Tibial artery (tissue), 4 donors: ENCODE measurements at regions not wholly inside any gene's neighbourhood (a gene's known extent, or its start where the extent isn't known, plus 50 kb on each side); places are given as distances from the start of the nearest gene placed in this dataset.

Source experiments
- DNase-seq, 2 donors: peaks; one replicate each; pipeline ENCODE4 v3.0.0-alpha.2; 2019
- H3K27ac ChIP-seq, 2 donors: fragments of 200-600 bp; sonication (generic) in 1 of 2; 1 replicate in 1 of 2; 2 replicates in 1 of 2; pipeline ENCODE4 v1.5.1; 2018 to 2019; ENCODE audit warnings: mild to moderate bottlenecking in 1 of 2
- H3K27me3 ChIP-seq, 2 donors: fragments of 200-600 bp; sonication (generic) in 1 of 2; one replicate each; pipeline versions ENCODE4 v1.5.1 to v1.6.0; 2016 to 2019
- H3K36me3 ChIP-seq, 3 donors: fragments of 200-600 bp; sonication (generic) in 2 of 3; one replicate each; pipeline ENCODE4 v1.5.1; 2016 to 2019; ENCODE audit warnings: mild to moderate bottlenecking in 2 of 3
- H3K4me1 ChIP-seq, 4 donors: fragments of 200-600 bp; sonication (generic) in 2 of 4; 1 replicate in 3 of 4; 2 replicates in 1 of 4; pipeline ENCODE4 v1.5.1; 2016 to 2019
- H3K4me3 ChIP-seq, 2 donors: fragments of 200-600 bp; sonication (generic) in 1 of 2; 1 replicate in 1 of 2; 2 replicates in 1 of 2; pipeline ENCODE4 v1.5.1; 2018 to 2019; ENCODE audit warnings: mild to moderate bottlenecking in 2 of 2
- H3K9me3 ChIP-seq, 3 donors: fragments of 200-600 bp; sonication (generic) in 1 of 3; one replicate each; pipeline ENCODE4 v1.5.1; 2016 to 2019
- CTCF ChIP-seq, 2 experiments: fragments of 200-600 bp in 1 of 2; fragments of 450-650 bp in 1 of 2; IDR thresholded peaks; one replicate each; pipeline ENCODE4 v1.5.1; 2017 to 2019; ENCODE audit warnings: antibody characterized with exemption in 2 of 2, mild to moderate bottlenecking in 1 of 2, moderate library complexity in 1 of 2
- intact Hi-C: fragments of 100-400 bp; cut with DNase I; formaldehyde crosslinking; loops from one replicate; pipeline ENCODE4 v1.15.0; 2023; ENCODE audit warnings: low total_unique reads

- Histone ChIP-seq H3K36me3 (no peaks in the 10 kb centered on the region), H3K4me1 (no peaks in the 10 kb centered on the region), H3K9me3 (peaks cover 0 to 17% (median 0%) of the 10 kb centered on the region in 3 donors), H3K4me3 (no peak overlapping the region), H3K27ac (no peak overlapping the region), H3K27me3 (no peaks in the 10 kb centered on the region)
- DNase-seq = no peak
- no peak for TF ChIP-seq CTCF (IDR thresholded peaks at IDR 0.05)
- intact Hi-C loops = no loop called here
Observed at GRCh38 chr2:125479143-125479636, 1176.8 kb upstream of the GYPC start.

- H3K4me3 ChIP-seq = no peak overlapping the region
- H3K27ac ChIP-seq = no peak overlapping the region
- DNase-seq = no peak
- no peaks in the 10 kb centered on the region for H3K27me3 ChIP-seq
- no peaks in the 10 kb centered on the region for H3K4me1 ChIP-seq
- intact Hi-C loops = no loop called here
- H3K9me3 ChIP-seq = no peaks in the 10 kb centered on the region
- no peaks in the 10 kb centered on the region for H3K36me3 ChIP-seq
- no peak for TF ChIP-seq CTCF (IDR thresholded peaks at IDR 0.05)
Observed at GRCh38 chr2:125490308-125490707, 1165.7 kb upstream of the GYPC start.

GRCh38 chr2:125491663-125492062 lies 1164.3 kb upstream of the GYPC start:
- no peak overlapping the region for H3K4me3 ChIP-seq
- H3K27ac ChIP-seq = no peak overlapping the region
- H3K36me3 ChIP-seq = no peaks in the 10 kb centered on the region
- intact Hi-C loops = no loop called here
- no peaks in the 10 kb centered on the region for H3K4me1 ChIP-seq
- DNase-seq = no peak
- H3K9me3 ChIP-seq = no peaks in the 10 kb centered on the region
- no peak for TF ChIP-seq CTCF (IDR thresholded peaks at IDR 0.05)
- no peaks in the 10 kb centered on the region for H3K27me3 ChIP-seq

GRCh38 chr2:125512313-125512712 lies 1143.6 kb upstream of the GYPC start:
- Histone ChIP-seq H3K36me3 (no peaks in the 10 kb centered on the region), H3K27me3 (no peaks in the 10 kb centered on the region), H3K9me3 (peaks cover 0 to under 1% (median 0%) of the 10 kb centered on the region in 3 donors), H3K4me1 (no peaks in the 10 kb centered on the region), H3K27ac (no peak overlapping the region), H3K4me3 (no peak overlapping the region)
- intact Hi-C loops = no loop called here
- no peak for TF ChIP-seq CTCF (IDR thresholded peaks at IDR 0.05)
- DNase-seq = no peak

- H3K36me3 ChIP-seq = no peaks in the 10 kb centered on the region
- H3K27me3 ChIP-seq = no peaks in the 10 kb centered on the region
- no peaks in the 10 kb centered on the region for H3K4me1 ChIP-seq
- H3K27ac ChIP-seq = no peak overlapping the region
- no peak overlapping the region for H3K4me3 ChIP-seq
- TF ChIP-seq CTCF (IDR thresholded peaks at IDR 0.05) = no peak
- no peak for DNase-seq
- peaks cover 0 to 4% (median 0%) of the 10 kb centered on the region in 3 donors for H3K9me3 ChIP-seq
- intact Hi-C loops = no loop called here
Observed at GRCh38 chr2:125516496-125517109, 1139.4 kb upstream of the GYPC start.

- DNase-seq = no peak
- no peak for TF ChIP-seq CTCF (IDR thresholded peaks at IDR 0.05)
Observed at GRCh38 chr2:125526093-125526492, 1129.9 kb upstream of the GYPC start.

More at GRCh38 chr2:125526093-125526492, 1129.9 kb upstream of the GYPC start:
- Histone ChIP-seq H3K27ac (no peak overlapping the region), H3K4me1 (no peaks in the 10 kb centered on the region), H3K9me3 (no peaks in the 10 kb centered on the region), H3K27me3 (no peaks in the 10 kb centered on the region), H3K36me3 (no peaks in the 10 kb centered on the region), H3K4me3 (no peak overlapping the region)
- intact Hi-C loops = no loop called here
